Loucy (cell line): ENCODE measurements at regions not wholly inside any gene's neighbourhood (a gene's known extent, or its start where the extent isn't known, plus 50 kb on each side); places are given as distances from the start of the nearest gene placed in this dataset.

Experiments
- EZH2phosphoT487 ChIP-seq: fragments of 200-600 bp; IDR thresholded peaks from 2 replicates; pipeline ENCODE4 v1.6.1; 2018; ENCODE audit warnings: antibody characterized with exemption, mild to moderate bottlenecking, moderate library complexity, borderline replicate concordance
- TF ChIP-seq, protein P1 (sequence below): fragments of 200-600 bp; sonication (generic); conservative IDR thresholded peaks from 2 replicates; pipeline ENCODE4 v1.5.1; 2014; ENCODE audit warnings: mild to moderate bottlenecking, antibody characterized with exemption, low read length

DNA sequence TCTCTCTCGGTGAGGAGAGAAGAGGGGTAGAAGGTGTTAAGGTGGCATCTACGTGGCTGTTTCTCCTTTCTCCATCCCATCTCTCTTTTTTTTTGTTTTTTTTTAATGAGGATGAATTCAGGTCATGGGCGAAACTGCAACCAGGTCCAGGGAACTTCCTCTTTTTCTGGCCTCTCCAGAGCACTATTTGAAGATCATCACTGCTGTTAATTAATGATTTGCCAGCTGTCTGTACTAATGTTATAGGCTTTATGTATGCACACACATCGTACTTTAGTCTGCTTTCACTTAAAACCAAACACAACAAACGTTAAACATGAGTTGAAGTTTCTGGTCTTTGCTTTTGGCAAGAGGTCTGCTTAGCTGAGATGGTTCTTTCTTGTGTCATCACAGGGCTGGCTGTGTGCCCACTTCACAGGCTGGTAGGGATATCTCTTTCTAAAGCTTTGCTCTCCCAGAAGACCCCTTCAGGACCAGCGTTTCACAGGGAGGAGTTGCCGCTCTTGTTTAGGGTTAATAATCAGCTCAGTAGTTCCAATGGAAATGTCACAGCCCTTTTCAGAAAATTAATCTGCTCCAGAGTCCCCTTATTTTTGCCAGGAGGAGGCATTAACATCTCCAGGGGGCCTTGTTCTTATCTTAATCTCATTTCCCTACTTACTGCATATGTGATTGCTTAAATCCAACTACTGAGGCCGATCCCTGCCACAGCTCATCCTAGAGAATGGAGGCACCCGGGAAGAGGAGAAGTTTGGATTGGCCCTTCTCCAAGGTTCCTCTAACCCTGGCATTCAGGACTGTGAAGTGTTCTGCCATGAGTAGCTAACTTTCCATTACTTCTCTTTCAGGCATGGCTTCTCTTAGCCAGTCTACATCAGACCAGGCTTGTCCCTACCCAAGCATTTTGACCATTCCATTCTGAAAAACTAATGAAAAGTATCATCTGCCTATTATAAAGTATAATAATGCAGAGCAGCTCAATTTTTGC, 273.9 kb upstream of the NFE2L3 start:
- TF ChIP-seq, protein P1, sequence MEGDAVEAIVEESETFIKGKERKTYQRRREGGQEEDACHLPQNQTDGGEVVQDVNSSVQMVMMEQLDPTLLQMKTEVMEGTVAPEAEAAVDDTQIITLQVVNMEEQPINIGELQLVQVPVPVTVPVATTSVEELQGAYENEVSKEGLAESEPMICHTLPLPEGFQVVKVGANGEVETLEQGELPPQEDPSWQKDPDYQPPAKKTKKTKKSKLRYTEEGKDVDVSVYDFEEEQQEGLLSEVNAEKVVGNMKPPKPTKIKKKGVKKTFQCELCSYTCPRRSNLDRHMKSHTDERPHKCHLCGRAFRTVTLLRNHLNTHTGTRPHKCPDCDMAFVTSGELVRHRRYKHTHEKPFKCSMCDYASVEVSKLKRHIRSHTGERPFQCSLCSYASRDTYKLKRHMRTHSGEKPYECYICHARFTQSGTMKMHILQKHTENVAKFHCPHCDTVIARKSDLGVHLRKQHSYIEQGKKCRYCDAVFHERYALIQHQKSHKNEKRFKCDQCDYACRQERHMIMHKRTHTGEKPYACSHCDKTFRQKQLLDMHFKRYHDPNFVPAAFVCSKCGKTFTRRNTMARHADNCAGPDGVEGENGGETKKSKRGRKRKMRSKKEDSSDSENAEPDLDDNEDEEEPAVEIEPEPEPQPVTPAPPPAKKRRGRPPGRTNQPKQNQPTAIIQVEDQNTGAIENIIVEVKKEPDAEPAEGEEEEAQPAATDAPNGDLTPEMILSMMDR = no peak
- no peak for TF ChIP-seq EZH2phosphoT487
